ENCODE measurements at regions not wholly inside any gene's neighbourhood (a gene's known extent, or its start where the extent isn't known, plus 50 kb on each side); places are given as distances from the start of the nearest gene placed in this dataset.

GRCh38 chr3:153970741-153971347, 150.3 kb upstream of the ARHGEF26 start:
- TF ChIP-seq CTCF (IDR thresholded peaks at IDR 0.05) (peak in 2 of 3 experiments; percentile 15 to 46), POLR2A (IDR thresholded peaks at IDR 0.05) (no peak)

Measured in testis (tissue), 2 donors.